ENCODE measurements at regions not wholly inside any gene's neighbourhood (a gene's known extent, or its start where the extent isn't known, plus 50 kb on each side); places are given as distances from the start of the nearest gene placed in this dataset.
A peak's percentile ranks its signal among the peaks of the same experiment; 100 is the strongest.

DNA sequence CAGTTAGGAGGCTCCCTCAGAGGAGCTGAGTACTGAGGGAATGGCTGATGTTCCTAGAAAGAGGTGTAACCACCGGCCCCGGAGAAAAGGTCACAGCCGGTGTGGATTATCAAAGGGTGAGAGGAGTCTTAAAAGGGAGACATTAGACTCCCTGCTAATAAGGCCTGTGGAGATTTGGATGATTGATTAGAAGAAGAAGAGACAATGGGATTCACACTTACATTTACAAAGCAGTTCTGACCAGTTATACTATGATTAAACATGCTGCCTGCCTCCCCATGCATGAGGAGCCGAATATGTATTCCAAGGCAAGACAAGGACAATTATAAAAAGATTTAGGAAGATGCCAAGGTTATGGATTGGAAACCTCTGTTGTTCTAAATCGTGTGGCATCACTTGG, 302.4 kb downstream of the SLC4A3 start:
- DNase-seq (ENCODE audit: low read depth): no peak
- TF ChIP-seq, protein P1, sequence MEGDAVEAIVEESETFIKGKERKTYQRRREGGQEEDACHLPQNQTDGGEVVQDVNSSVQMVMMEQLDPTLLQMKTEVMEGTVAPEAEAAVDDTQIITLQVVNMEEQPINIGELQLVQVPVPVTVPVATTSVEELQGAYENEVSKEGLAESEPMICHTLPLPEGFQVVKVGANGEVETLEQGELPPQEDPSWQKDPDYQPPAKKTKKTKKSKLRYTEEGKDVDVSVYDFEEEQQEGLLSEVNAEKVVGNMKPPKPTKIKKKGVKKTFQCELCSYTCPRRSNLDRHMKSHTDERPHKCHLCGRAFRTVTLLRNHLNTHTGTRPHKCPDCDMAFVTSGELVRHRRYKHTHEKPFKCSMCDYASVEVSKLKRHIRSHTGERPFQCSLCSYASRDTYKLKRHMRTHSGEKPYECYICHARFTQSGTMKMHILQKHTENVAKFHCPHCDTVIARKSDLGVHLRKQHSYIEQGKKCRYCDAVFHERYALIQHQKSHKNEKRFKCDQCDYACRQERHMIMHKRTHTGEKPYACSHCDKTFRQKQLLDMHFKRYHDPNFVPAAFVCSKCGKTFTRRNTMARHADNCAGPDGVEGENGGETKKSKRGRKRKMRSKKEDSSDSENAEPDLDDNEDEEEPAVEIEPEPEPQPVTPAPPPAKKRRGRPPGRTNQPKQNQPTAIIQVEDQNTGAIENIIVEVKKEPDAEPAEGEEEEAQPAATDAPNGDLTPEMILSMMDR (IDR thresholded peaks at IDR 0.05; ENCODE audit: low read length, missing control alignments): no peak
- no peak overlapping the region for H3K4me3 ChIP-seq (replicated peaks; ENCODE audit: low read depth, low read length)

DNA sequence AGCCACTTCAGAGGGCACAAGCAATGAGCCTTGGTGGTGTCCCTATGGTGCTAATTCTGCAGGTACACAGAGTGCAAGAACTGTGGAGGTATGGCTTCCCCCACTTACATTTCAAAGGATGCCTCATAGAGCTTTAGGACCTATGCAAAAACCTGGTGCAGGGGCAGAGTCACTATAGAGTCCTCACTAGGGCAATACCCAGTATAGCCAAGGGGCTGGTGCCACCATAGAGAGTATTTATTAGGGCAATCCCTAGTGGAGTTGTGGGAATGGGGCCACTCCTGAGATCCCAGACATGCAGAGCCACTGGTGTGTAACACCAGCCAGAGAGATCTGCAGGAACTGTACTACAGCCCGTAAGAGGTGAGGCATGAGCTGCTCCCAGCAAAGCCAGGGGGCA, 312.2 kb downstream of the SLC4A3 start:
- DNase-seq (ENCODE audit: low read depth): no peak
- TF ChIP-seq, protein P1 (IDR thresholded peaks at IDR 0.05; ENCODE audit: low read length, missing control alignments): no peak

DNA sequence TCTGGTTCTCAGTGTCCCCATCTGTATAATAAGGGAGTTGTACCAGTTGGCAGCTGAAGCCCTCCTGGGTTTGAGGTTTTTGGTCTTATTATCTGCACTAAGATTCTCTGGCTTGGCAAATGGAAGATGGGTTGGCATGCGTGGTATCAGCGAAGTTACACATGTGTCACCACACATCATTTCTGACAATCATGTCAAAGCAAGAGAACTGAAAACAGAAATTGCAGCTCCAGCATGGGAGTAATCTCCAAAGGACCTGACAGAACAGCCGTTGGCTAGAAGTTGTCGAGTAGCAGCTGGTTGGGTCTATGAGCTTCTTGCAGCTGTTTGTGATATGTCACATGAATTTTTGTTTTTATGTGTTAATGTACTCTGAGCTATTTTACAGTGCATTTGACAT, 317.4 kb downstream of the SLC4A3 start:
- DNase-seq (ENCODE audit: low read depth): no peak
- TF ChIP-seq, protein P1 (IDR thresholded peaks at IDR 0.05; ENCODE audit: low read length, missing control alignments): no peak
- no peak overlapping the region for H3K4me3 ChIP-seq (replicated peaks; ENCODE audit: low read depth, low read length)

More for the DNA sequence above, 312.2 kb downstream of the SLC4A3 start:
- no peak overlapping the region for H3K4me3 ChIP-seq (replicated peaks; ENCODE audit: low read depth, low read length)

DNA sequence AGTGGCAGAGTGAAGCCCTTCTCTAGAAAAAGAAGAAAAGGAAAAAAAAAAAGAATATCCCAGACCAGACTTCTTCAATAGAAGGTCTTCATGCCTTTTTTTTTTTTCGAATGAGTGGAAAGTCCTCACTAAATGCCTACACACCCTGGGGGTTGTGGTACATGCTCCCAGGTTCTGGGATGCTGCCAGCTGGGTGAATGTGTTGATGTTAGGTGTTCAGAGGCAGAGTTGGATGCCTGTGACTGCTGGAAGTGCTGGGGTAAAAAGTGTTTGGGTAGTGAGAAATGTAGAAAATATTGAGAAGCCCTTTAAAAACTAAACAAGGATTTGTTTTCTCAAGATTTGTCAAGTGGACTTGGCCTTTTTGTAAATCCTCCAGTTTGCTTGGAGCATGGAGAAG, 318.6 kb downstream of the SLC4A3 start:
- no peak for DNase-seq (ENCODE audit: low read depth)
- TF ChIP-seq, protein P1 (IDR thresholded peaks at IDR 0.05; ENCODE audit: low read length, missing control alignments): no peak
- H3K4me3 ChIP-seq (replicated peaks; ENCODE audit: low read depth, low read length): no peak overlapping the region

- no peak overlapping the region for H3K4me3 ChIP-seq (replicated peaks; ENCODE audit: low read depth, low read length)
- TF ChIP-seq, protein P1 (IDR thresholded peaks at IDR 0.05; ENCODE audit: low read length, missing control alignments): no peak
- DNase-seq (ENCODE audit: low read depth): no peak
Observed at GRCh38 chr2:219946529-219946928, 319.1 kb downstream of the SLC4A3 start.

- TF ChIP-seq, protein P1 (IDR thresholded peaks at IDR 0.05; ENCODE audit: low read length, missing control alignments): no peak
- H3K4me3 ChIP-seq (replicated peaks; ENCODE audit: low read depth, low read length): no peak overlapping the region
- peak; percentile 1 for DNase-seq (ENCODE audit: low read depth)
Observed at GRCh38 chr2:219947575-219947974, 320.1 kb downstream of the SLC4A3 start.

- no peak overlapping the region for H3K4me3 ChIP-seq (replicated peaks; ENCODE audit: low read depth, low read length)
- TF ChIP-seq, protein P1 (IDR thresholded peaks at IDR 0.05; ENCODE audit: low read length, missing control alignments): no peak
- DNase-seq (ENCODE audit: low read depth): no peak
Observed at GRCh38 chr2:219949053-219949452, 321.6 kb downstream of the SLC4A3 start.
